ENCODE measurements at regions not wholly inside any gene's neighbourhood (a gene's known extent, or its start where the extent isn't known, plus 50 kb on each side); places are given as distances from the start of the nearest gene placed in this dataset.
"Not testable (repeated sequence)": the region's sequence is repeated elsewhere in the genome, so short reads cannot be mapped to it uniquely, and the experiment has no call there.

DNA sequence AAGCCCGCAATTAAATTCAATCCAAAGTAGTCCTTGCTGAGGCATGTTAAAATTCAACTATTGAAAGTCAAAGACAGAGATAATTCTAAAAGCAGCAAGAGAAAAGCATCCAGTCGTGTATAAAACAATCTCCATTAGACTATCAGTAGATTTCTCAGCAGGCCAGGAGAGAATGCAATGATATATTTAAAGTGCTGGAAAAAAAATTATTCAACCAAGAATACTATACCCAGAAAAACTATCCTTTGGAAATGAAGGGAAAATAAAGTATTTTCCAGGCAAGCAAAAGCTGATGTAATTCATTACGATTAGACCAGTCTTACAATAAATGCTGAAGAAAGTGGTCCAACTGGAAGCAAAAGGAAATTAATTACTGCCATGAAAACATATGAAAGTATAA is 113.5 kb downstream of the TRIM42 start:
- TF ChIP-seq, protein P1, sequence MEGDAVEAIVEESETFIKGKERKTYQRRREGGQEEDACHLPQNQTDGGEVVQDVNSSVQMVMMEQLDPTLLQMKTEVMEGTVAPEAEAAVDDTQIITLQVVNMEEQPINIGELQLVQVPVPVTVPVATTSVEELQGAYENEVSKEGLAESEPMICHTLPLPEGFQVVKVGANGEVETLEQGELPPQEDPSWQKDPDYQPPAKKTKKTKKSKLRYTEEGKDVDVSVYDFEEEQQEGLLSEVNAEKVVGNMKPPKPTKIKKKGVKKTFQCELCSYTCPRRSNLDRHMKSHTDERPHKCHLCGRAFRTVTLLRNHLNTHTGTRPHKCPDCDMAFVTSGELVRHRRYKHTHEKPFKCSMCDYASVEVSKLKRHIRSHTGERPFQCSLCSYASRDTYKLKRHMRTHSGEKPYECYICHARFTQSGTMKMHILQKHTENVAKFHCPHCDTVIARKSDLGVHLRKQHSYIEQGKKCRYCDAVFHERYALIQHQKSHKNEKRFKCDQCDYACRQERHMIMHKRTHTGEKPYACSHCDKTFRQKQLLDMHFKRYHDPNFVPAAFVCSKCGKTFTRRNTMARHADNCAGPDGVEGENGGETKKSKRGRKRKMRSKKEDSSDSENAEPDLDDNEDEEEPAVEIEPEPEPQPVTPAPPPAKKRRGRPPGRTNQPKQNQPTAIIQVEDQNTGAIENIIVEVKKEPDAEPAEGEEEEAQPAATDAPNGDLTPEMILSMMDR (IDR thresholded peaks at IDR 0.05): no peak
- no peak for TF ChIP-seq POLR2A (IDR thresholded peaks at IDR 0.05)
- no peak overlapping the region for H3K4me3 ChIP-seq (ENCODE audit: low read depth, poor library complexity, severe bottlenecking)
- 89 to 94% methylated on average over 3 of the region's 3 CpGs for WGBS, 2 donors
- intact Hi-C loops (cut with DNase I; ENCODE audit: low total_unique reads): no loop called here
- DNase-seq (ENCODE audit: low spot score in 2 of 2): no peak

DNA sequence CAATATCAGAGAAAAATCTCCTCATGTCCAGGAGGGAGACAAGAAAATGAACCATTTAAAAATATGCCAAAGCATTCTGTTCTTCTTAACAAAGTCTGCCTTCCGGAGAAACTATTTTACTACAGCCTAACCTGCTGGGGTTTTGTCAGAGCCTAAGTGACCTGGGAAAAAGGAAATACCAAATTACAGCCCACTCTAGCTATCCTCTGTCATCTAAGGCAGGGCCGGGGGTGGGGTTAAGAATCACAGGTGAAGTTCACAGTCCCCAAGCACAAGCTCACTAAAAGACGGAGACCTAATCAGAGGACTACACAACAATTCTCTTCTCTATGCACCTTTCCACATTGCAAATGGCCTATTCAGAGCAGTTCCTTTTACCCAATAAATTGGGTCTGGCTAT is 116.6 kb downstream of the TRIM42 start:
- no peak overlapping the region for H3K4me3 ChIP-seq (ENCODE audit: low read depth, poor library complexity, severe bottlenecking)
- DNase-seq (ENCODE audit: low spot score in 2 of 2): no peak
- no peak for TF ChIP-seq POLR2A (IDR thresholded peaks at IDR 0.05)
- TF ChIP-seq, protein P1 (IDR thresholded peaks at IDR 0.05): no peak
- intact Hi-C loops (cut with DNase I; ENCODE audit: low total_unique reads): no loop called here
- 49 to 55% methylated on average over 3 of the region's 3 CpGs for WGBS, 2 donors

DNA sequence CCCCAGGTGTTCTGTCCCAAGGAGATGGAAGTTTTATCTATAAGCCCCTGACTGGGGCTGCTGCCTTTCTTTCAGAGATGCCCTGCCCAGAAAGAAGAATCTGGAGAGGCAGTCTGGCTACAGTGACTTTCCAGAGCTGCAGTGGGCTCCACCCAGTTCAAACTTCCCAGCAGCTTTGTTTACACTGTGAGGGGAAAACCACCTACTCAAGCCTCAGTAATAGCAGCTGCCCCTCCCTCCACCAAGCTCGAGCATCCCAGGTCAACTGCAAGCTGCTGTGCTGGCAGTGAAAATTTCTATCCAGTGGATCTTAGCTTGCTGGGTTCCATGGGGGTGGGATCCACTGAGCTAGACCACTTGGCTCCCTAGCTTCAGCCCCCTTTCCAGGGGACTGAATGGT is 125.0 kb downstream of the TRIM42 start:
- H3K4me3 ChIP-seq (ENCODE audit: low read depth, poor library complexity, severe bottlenecking); DNase-seq (ENCODE audit: low spot score in 2 of 2); intact Hi-C loops (cut with DNase I; ENCODE audit: low total_unique reads): not testable (repeated sequence)
- WGBS, 2 donors: 18 to 33% methylated on average over 1 of the region's 1 CpG

DNA sequence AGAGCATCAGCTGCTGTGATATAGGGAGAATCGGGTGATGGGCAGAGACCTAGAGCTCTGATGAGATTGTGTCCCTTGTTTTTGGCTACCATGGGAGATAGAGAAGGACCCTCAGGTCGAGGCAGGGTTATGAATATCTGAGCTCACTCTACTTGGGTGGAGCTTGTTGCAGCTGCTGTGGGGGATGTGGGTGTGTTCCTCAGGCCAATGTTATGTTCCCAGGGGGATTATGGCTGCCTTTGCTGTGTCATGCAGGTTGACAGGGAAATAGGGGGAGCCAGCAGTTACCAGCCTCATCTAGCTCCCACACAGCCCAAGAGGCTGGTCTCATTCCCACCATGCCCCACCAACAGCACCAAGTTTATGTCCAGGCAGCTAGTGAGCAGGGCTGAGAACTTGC is 131.5 kb downstream of the TRIM42 start:
- intact Hi-C loops (cut with DNase I; ENCODE audit: low total_unique reads): no loop called here
- TF ChIP-seq, protein P1 (IDR thresholded peaks at IDR 0.05): no peak
- TF ChIP-seq POLR2A (IDR thresholded peaks at IDR 0.05): no peak
- WGBS, 2 donors: 65 to 73% methylated on average over 2 of the region's 2 CpGs
- no peak overlapping the region for H3K4me3 ChIP-seq (ENCODE audit: low read depth, poor library complexity, severe bottlenecking)
- DNase-seq (ENCODE audit: low spot score in 2 of 2): no peak

DNA sequence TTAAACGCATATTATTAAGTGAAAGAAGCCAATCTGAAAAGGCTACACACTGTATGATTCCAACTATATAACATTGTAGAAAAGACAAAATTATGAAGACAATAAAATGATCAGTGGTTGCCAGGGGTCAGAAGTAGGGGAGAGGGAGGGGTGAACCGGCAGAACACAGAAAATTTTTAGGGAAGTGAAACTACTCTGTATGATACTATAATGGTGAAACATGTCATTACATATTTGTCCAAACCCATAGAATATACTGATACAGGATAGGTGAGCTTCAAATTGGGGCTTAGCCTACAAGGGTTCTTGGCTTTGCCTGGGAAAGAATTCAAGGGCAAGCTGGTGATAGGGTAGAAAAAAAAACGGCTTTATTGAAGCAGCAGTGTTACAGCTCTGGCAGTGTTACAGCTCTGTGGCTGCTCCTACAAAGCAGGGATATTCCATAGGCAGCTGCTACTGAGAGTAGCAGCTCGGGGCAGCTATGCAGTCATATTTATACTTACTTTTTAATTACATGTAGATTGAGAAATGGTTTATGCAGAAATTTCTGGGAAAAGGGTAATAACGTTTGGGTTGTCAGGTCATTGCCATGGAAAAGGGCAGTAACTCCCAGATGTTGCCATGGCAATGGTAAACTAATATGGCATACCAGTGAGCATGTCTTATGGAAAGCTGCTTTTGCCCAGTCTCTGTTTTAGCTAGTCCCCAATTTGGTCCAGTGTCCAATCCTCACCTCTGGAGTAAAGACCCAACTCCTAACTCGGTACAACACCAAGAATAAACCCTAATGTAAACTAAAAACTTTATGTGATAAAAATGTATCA is 125.1 kb upstream of the SLC25A36 start:
- no peak for DNase-seq (ENCODE audit: low spot score in 2 of 2)
- TF ChIP-seq, protein P1 (IDR thresholded peaks at IDR 0.05): no peak
- TF ChIP-seq POLR2A (IDR thresholded peaks at IDR 0.05): no peak
- WGBS, 2 donors: 36 to 52% methylated on average over 6 of the region's 6 CpGs
- intact Hi-C loops (cut with DNase I; ENCODE audit: low total_unique reads): no loop called here
- no peak overlapping the region for H3K4me3 ChIP-seq (ENCODE audit: low read depth, poor library complexity, severe bottlenecking)

DNA sequence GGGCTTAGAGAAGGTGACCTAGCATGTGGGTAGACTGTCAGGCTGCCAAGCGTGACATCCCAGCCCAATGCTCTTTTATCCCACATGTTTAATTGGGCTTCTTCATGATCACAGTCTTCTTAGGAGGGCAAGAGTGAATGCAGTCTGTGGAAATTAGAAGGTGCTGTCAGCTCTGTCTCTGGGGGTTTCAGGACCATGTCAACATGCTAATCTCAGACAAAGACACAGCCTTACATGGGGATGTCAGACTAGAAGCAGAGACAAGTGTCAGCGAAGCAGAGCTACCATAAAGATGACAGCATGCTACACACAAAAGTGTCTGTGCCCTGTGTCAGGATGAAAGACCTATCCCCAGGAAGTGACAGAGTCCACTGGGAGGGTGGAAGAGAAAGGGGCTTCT is 120.1 kb upstream of the SLC25A36 start:
- intact Hi-C loops (cut with DNase I; ENCODE audit: low total_unique reads): no loop called here

More for the DNA sequence above, 120.1 kb upstream of the SLC25A36 start:
- no peak for DNase-seq (ENCODE audit: low spot score in 2 of 2)
- no peak overlapping the region for H3K4me3 ChIP-seq (ENCODE audit: low read depth, poor library complexity, severe bottlenecking)
- 88 to 89% methylated on average over 2 of the region's 2 CpGs for WGBS, 2 donors
- TF ChIP-seq, protein P1 (IDR thresholded peaks at IDR 0.05): no peak
- no peak for TF ChIP-seq POLR2A (IDR thresholded peaks at IDR 0.05)

Data from lower leg skin (tissue), 4 donors.